A673 (cell line): ENCODE measurements at regions not wholly inside any gene's neighbourhood (a gene's known extent, or its start where the extent isn't known, plus 50 kb on each side); places are given as distances from the start of the nearest gene placed in this dataset.

Experiments
- BruUV-seq: library from RNA; stranded (reverse); fragments of 400-500 nt; replicated peaks from 2 replicates; lab custom pipeline; 2021; lab: Mats Ljungman, UMichigan
- CTCF ChIA-PET: fragments of 300-600 bp; sonication (Branson Sonifier 250); formaldehyde crosslinking; loops from one replicate; lab custom pipeline; 2022; ENCODE audit warnings: antibody characterized with exemption; lab: Charles Lee
- POLR2A ChIA-PET: fragments of 300-600 bp; sonication (Branson Sonifier 250); formaldehyde crosslinking; loops from one replicate; lab custom pipeline; 2022; ENCODE audit warnings: antibody characterized with exemption; ENCODE audit not compliant: low non-redundant PET; lab: Charles Lee
- DNase-seq: peaks from one replicate; pipeline ENCODE4 v3.0.0-alpha.2; 2015; ENCODE audit warnings: low spot score
- H3K27ac ChIP-seq: fragments of 200-600 bp; sonication (generic); 2 replicates; pipeline ENCODE4 v1.5.1; 2016; ENCODE audit warnings: mixed run types, low read depth, mild to moderate bottlenecking, mixed read lengths, antibody characterized with exemption, low read length; ENCODE audit not compliant: poor library complexity, severe bottlenecking
- H3K27me3 ChIP-seq: fragments of 200-600 bp; sonication (generic); replicated peaks from 2 replicates; pipeline ENCODE4 v1.6.1; 2017; ENCODE audit warnings: mixed run types, low read depth, mild to moderate bottlenecking, mixed read lengths, antibody characterized with exemption, low read length; ENCODE audit not compliant: insufficient read depth, poor library complexity
- H3K36me3 ChIP-seq: fragments of 200-600 bp; sonication (generic); 2 replicates; pipeline ENCODE4 v1.6.1; 2016; ENCODE audit warnings: mixed run types, mild to moderate bottlenecking, mixed read lengths, antibody characterized with exemption, low read length; ENCODE audit not compliant: insufficient read depth, poor library complexity, severe bottlenecking
- H3K4me1 ChIP-seq: fragments of 200-600 bp; sonication (generic); 2 replicates; pipeline ENCODE4 v1.6.1; 2017; ENCODE audit warnings: mixed run types, mild to moderate bottlenecking, mixed read lengths, antibody characterized with exemption, low read length; ENCODE audit not compliant: insufficient read depth, poor library complexity, severe bottlenecking
- H3K4me3 ChIP-seq: fragments of 200-600 bp; sonication (generic); 2 replicates; pipeline ENCODE4 v1.5.1; 2016; ENCODE audit warnings: low read depth, mixed run types, mild to moderate bottlenecking, mixed read lengths, low read length; ENCODE audit not compliant: poor library complexity, severe bottlenecking
- H3K9me3 ChIP-seq: fragments of 200-600 bp; sonication (generic); 2 replicates; pipeline ENCODE4 v1.6.1; 2016; ENCODE audit warnings: mixed run types, low read depth, mild to moderate bottlenecking, mixed read lengths, antibody characterized with exemption, low read length; ENCODE audit not compliant: poor library complexity, severe bottlenecking
- EZH2 ChIP-seq: fragments of 200-600 bp; sonication (generic); IDR thresholded peaks from 2 replicates; pipeline ENCODE4 v1.6.1; 2017; ENCODE audit warnings: borderline replicate concordance, low read depth, mild to moderate bottlenecking, mixed read lengths, antibody characterized with exemption, low read length; ENCODE audit not compliant: poor library complexity, severe bottlenecking
- intact Hi-C: fragments of 100-400 bp; cut with micrococcal nuclease; formaldehyde crosslinking; loops from one replicate; pipeline ENCODE4 v1.10.0; 2022; ENCODE audit not compliant: unreplicated experiment
- TF ChIP-seq, protein P1 (sequence below): fragments of 300-800, 200-600 bp; sonication (generic); conservative IDR thresholded peaks from 2 replicates; pipeline ENCODE4 v1.5.1; 2017; ENCODE audit warnings: low read depth, mild to moderate bottlenecking, antibody characterized with exemption, low read length, moderate library complexity, mixed read lengths

DNA sequence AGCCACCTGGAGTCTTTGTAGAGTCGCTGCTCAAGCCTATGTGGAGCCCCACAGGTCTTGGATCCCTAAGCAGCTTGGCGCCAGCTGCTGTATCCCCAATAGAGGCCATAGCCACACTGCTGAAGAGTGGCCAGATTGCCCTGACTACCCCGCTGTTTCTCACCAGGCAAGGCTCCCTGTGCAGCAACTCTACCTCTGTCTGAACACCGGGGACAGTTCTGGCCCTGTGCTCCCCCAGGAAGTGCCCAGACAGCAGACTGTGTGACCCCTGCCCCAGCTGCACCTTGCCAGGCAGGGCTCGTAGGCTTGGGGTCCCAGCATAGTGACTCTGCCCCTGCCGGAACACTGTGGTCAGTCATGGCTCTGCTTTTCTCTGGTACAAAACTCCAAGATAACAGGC, 53.5 kb upstream of the GALNT13 start:
- no peak for DNase-seq
- Histone ChIP-seq H3K27me3 (no peaks in the 10 kb centered on the region), H3K9me3 (peaks cover 6% of the 10 kb centered on the region), H3K4me1 (no peaks in the 10 kb centered on the region), H3K36me3 (no peaks in the 10 kb centered on the region), H3K4me3 (no peak overlapping the region), H3K27ac (no peak overlapping the region)
- TF ChIP-seq, protein P1, sequence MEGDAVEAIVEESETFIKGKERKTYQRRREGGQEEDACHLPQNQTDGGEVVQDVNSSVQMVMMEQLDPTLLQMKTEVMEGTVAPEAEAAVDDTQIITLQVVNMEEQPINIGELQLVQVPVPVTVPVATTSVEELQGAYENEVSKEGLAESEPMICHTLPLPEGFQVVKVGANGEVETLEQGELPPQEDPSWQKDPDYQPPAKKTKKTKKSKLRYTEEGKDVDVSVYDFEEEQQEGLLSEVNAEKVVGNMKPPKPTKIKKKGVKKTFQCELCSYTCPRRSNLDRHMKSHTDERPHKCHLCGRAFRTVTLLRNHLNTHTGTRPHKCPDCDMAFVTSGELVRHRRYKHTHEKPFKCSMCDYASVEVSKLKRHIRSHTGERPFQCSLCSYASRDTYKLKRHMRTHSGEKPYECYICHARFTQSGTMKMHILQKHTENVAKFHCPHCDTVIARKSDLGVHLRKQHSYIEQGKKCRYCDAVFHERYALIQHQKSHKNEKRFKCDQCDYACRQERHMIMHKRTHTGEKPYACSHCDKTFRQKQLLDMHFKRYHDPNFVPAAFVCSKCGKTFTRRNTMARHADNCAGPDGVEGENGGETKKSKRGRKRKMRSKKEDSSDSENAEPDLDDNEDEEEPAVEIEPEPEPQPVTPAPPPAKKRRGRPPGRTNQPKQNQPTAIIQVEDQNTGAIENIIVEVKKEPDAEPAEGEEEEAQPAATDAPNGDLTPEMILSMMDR, result no peak
- no peak for TF ChIP-seq EZH2
- ChIA-PET POLR2A (no interaction called here), CTCF (no interaction called here)
- intact Hi-C loops, result no loop called here
- BruUV-seq, result no TSS peak

- Histone ChIP-seq H3K4me3 (no peak overlapping the region), H3K4me1 (no peaks in the 10 kb centered on the region), H3K36me3 (no peaks in the 10 kb centered on the region), H3K27me3 (no peaks in the 10 kb centered on the region), H3K9me3 (peaks cover 6% of the 10 kb centered on the region), H3K27ac (no peak overlapping the region)
- intact Hi-C loops, result no loop called here
- BruUV-seq, result no TSS peak
- POLR2A ChIA-PET, result no interaction called here
- DNase-seq, result no peak
- CTCF ChIA-PET, result no interaction called here
- TF ChIP-seq, protein P1, result no peak
- TF ChIP-seq EZH2, result no peak
These were observed 52.6 kb upstream of the GALNT13 start for GRCh38 chr2:153819074-153819473.

DNA sequence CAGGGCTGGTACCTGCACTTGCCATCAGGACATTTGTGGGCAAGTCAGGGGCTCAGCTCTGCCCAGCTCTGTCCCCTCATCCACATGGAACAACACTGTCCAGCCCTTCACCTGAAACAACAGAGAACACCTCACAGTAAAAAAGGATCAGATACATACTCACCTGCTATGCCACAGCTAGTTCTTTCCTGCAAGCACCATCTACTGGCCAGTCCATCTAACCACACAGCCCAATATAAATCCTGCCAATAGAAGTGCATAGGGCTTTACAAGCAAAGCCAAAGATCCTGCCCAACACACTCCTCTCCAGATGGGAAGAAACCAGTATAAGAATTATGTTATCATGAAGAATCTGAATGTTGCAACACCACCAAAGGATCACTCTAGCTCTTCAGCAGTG, 52.2 kb upstream of the GALNT13 start:
- no TSS peak for BruUV-seq

More for the DNA sequence above, 52.2 kb upstream of the GALNT13 start:
- Histone ChIP-seq H3K9me3 (peaks cover 6% of the 10 kb centered on the region), H3K36me3 (no peaks in the 10 kb centered on the region), H3K27ac (no peak overlapping the region), H3K27me3 (no peaks in the 10 kb centered on the region), H3K4me3 (no peak overlapping the region), H3K4me1 (no peaks in the 10 kb centered on the region)
- no peak for TF ChIP-seq EZH2
- TF ChIP-seq, protein P1, result no peak
- intact Hi-C loops, result no loop called here
- CTCF ChIA-PET, result no interaction called here
- no peak for DNase-seq
- POLR2A ChIA-PET, result no interaction called here
